ENCODE measurements at regions not wholly inside any gene's neighbourhood (a gene's known extent, or its start where the extent isn't known, plus 50 kb on each side); places are given as distances from the start of the nearest gene placed in this dataset.

DNA sequence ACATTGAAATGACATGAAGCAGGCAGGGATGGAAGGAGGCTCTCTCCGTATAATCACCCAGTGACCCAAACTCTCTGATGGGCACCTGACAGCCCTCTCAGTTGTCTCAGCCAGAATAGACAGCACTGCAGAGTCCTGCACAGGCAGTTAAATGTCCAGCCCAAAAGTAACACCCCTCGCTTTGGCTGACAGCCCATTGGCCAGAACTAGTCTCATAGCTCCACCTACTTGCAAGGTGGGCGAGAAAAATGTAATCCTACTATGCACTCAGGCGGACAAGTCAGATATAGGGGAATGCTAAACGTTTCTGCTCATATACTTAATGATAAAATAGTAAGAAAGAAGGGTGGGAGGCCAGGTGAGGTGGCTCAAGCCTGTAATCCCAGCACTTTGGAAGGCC, 393.5 kb upstream of the JARID2 start:
- no peak overlapping the region for H3K4me3 ChIP-seq (ENCODE audit: low read depth, low read length)

DNA sequence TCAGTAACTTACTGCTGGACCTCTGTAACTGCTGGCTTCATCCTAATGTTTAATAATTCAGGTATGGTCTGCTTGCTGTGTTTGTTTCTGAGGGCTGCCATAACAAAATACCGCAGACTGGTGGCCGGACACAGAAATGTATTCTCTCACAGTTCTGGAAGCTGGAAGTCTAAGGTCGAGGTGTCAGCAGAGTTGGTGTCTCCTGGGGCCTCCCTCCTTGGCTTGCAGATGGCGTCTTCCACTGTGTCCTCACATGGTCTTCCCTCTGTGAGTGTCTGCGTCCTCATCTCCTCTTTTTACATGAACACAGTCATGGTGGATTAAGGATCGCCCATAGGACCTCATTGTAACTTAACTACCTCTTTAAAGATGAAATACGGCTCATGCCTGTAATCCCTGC, 389.7 kb upstream of the JARID2 start:
- no peak overlapping the region for H3K4me3 ChIP-seq (ENCODE audit: low read depth, low read length)

DNA sequence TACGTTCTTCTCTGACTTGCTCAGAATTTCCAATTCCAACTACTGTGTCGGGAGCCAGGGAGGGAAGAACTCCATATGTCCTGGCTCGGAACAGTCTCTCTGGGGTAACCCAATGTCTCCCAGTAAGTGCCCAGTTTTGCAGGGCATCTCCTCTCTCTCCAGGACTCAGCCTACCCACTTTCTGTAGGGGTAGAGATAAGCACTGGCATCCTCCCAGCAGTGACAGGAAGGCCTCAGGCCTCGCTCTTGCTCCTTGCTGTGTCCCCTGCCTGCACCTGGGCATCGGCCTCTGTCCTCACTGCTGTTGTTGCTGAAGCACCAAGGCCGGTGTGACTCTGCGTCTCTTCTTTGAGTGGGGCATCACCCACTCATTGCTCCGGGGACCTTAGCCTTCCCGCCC, 388.9 kb upstream of the JARID2 start:
- H3K4me3 ChIP-seq (ENCODE audit: low read depth, low read length) = no peak overlapping the region

DNA sequence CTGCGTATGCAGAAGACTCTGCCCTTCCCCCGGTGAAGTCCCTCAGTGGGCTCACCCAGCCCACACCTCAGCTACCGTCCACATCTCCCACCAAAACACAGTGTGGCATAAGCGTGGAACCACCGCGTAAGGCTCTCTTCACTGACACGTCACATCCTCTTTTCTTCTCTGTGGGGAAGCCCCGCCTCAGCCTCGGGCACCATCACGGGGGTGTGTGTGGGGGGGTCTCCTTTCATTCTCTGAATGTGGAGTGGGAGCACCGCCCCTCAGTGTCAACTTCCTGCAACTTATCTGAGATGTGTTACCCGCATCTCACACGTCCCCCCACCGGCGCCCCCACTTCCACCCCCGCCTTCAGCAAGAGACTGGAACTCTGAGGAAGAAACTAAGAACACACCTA, 388.4 kb upstream of the JARID2 start:
- no peak overlapping the region for H3K4me3 ChIP-seq (ENCODE audit: low read depth, low read length)

DNA sequence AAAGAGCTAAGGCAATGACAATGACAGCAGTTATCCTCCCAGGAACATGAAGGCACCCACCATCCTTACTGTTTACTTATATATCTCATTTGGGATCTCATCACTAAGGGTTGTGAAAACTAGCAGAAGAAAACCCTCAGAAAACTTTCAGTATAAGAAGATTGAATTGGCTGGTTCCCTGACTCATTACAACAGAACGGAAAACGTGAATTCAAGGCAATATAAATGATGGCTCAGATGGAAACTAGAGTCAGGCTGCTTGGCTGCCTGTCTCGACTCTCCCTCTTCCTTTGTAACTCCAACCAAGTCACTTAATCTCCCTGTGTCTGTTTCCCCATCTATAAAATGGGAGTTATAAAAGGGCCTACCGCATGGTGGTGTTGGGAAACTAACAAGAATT, 387.1 kb upstream of the JARID2 start:
- H3K4me3 ChIP-seq (ENCODE audit: low read depth, low read length) = no peak overlapping the region

DNA sequence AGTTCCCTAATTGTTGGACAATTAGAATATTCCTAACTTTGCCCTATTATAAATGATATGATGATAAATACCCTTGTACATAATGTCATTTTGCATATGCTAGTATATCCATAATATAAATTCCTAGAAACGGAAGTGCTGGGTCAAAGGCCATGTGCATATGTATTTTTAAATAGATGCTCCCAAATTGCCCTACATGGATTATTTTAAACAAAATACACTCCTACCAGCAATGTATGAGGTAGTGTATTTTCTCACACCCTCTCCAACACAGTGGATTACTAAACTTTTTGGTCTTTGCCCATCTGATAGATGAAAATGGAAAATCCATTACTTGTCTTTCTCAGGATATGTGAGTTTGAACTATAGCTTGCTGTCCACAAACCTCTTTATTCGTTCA, 385.1 kb upstream of the JARID2 start:
- no peak overlapping the region for H3K4me3 ChIP-seq (ENCODE audit: low read depth, low read length)

DNA sequence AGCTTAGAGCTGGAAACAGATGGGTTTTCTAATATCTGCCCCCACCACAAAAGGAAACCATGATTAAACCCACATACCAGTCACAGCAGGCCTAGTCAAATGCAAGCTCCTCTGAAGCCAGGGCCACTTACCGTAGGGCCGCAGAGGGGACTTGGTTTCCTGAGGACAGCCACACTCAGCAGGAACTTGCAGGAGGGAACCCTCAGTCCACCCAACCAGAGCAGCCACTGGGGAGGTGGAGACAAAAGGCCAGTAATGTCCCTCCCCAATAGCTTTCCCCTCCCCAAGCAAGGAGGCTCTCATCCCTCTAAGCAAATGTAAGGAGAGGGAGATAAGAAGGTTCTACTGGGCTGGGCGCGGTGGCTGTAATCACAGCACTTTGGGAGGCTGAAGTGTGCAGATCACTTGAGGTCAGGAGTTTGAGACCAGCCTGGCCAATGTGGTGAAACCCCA, 384.4 kb upstream of the JARID2 start:
- no peak overlapping the region for H3K4me3 ChIP-seq (ENCODE audit: low read depth, low read length)

DNA sequence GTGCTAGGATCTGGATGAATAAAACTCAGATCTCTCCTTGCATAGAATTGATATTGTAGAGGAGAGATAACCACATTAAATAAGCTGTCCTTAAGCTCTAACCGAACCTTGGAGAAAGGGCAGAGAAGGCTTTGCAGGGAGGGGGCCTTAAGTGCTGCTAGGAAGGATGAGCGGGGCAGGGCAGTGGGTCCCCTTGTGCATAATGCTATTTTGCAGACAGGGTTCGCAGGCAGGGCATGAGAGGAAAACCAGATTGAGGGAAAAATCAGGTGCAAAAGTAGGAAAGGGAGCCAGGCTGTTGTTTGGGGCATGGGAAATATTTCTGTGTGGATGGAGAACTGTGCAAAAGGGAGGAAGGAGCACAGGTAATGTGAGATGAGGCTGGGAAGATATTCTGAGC, 383.0 kb upstream of the JARID2 start:
- no peak overlapping the region for H3K4me3 ChIP-seq (ENCODE audit: low read depth, low read length)

DNA sequence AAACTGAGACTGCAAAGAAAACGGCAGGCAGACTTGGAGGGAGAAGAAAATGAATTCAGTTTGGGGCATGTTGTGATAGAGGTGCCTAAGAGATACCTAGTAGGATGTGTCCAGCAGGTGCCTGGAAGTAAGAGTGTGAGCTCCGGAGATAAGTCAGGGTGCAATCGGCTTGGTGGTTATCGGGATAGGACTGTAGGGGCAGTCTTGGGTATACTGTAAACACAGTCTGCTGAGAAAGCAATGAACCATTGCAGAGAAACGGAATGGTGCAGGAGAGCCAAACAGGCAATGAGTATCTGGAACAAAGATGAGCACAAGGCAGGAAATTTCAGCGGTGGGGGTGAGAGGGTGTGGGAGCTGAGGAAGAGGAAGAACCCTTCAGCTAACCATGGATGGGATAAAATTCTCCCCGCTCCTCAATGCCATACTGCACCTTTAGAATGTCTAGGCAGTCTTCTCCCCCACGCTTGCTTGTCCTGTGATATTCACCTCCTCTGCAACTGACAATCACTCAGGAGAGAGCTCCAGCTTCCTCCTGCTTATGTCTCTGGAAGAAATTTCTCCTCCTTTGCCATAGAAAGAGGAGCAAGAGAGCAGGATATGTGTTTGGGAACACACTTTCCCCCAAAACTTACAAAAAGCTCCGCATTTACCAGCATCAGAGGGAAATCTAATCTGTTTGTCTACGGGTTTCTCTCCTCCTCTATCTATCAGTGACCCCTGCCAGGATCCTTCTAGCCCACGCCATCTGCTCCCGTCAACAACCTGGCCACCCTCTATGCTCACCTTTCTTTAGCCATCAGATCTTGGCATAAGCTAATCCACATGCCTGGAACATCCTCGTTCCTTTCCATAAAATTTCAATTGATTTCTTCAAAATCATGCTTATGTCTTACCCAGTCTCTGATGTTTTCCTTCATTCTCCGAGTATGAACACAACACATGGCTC, 381.7 kb upstream of the JARID2 start:
- no peak overlapping the region for H3K4me3 ChIP-seq (ENCODE audit: low read depth, low read length)

DNA sequence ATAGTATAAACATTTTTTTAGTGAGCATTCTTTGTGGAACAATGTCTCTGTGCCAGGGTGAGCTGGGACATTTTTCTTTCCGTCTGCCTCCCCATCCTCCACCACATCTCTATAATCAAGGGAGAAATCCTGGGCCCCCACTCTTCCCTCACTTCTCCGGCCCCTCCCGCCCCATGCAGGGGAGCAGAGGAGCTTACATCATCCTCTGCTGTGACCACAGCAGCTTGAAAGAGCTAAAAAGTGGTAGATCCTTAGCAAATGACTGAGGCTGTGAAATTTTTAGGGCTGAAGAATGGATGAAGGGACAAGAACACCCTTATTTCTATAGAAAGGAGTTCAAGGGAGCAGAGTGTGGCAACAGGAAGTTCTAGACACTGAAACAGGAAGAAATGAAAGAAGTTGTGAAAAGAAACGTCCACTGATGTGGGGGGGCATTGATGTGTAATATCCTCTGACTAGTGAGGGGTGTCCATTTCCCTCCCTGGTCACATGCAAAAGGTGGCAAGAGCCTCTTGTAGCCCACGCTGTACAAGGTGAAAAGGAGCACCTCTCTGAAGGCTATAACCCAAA, 380.3 kb upstream of the JARID2 start:
- no peak overlapping the region for H3K4me3 ChIP-seq (ENCODE audit: low read depth, low read length)

DNA sequence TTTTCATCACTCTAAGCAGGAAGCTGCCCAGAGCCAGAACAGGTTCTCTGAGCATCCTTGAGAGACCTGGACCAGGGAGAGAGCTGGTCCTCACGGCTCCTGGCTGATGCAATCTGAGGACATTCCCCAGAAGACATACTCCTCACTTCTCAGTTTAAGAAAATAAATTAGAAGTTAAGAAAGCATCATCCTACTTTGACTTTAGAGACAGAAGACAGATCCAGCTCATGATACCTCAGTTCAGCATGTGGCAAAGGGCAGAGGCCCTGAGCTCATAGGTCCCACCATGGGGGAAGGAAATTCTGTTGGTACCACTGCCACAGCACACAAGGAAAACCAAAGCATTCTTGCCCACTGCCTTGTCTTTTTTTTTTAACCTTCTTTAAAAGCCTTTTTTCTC, 378.1 kb upstream of the JARID2 start:
- H3K4me3 ChIP-seq (ENCODE audit: low read depth, low read length) = no peak overlapping the region

DNA sequence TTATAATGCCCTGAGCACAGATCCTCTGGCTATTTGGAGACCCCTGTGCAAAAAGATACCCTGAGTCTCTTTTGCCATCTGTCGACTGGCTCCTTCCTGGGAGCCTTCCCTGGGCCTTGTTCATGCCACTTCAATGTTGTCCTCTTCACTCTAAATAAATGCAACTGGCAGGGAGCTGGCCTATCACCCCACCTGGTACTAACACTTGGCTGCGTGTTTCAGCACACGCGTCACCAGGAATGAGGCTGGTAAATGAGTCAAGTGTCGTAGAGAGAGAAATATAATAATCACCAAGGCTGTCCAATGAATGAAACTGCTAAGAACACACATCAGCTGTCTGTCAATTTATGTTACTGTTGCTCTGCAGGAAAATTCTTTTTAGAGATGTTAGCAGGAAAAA, 374.6 kb upstream of the JARID2 start:
- no peak overlapping the region for H3K4me3 ChIP-seq (ENCODE audit: low read depth, low read length)

DNA sequence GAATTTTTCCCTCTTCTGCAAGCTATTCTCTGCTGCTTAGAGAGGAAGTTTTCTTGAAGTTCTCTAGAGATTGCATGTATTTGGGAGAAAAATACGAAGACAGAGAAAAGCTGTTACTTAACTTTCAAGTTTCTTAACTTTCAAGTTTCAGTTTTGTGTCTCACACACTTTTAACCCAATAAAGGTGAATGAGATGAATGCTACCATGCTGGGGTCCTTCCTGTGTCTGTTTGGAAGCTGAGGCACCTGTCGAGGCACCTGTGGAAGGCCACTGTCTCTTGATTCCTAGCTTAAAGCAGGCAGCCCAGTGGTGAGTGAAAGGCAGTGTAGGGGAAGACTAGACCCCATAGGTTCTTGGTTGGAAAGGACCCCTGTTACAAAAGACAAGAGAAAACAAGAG, 372.8 kb upstream of the JARID2 start:
- no peak overlapping the region for H3K4me3 ChIP-seq (ENCODE audit: low read depth, low read length)

DNA sequence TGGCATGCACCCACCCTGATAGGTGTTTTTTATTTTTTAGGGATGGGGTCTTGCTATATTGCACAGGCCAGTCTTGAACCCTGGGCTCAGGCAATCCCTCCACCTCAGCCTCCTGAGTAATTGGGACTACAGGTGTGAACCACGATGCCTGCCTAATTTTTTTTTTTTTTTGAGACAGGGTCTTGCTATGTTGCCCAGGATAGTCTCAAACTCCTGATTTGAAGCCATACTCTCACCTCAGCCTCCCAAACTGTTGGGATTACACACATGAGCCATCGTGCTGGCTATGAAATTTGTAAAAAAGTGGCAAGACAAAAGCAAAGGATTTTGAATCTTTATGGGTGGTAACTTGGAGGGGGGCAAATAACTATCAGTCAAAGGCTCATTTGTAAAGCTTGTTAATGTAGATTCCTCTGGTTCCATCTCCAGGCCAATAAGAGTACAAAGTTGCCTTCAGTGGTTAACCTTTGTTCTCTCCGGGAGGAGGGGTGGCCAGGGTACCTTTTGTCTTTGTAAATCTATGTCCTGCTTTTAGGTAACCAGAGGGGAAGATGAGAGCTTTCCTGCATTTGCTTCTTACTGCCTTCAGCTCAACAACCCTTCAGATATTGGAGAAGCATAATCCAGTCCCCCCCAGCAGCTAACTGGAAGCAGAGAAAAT, 372.0 kb upstream of the JARID2 start:
- H3K4me3 ChIP-seq (ENCODE audit: low read depth, low read length) = no peak overlapping the region

DNA sequence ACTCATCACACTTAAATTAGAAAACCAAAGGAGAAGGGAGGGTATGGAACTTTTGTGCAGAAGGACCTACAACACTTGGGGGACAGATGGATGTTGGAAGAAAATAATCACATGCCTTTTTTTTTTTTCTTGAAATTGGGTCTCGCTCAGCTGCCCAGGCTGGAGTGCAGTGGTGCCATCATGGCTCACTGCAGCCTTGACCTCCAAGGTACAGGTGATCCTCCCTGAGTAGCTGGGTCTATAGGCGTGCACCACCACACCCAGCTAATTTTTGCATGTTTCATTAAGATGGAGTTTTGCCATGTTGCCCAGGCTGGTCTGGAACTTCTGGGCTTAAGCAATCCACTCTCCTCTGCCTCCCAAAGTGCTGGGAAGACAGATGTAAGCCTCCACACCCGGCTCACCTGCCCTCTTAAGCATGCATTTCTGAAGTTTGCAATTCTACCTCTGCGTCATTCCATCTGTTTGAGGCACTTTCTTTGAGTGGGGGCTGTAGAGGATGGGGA, 370.8 kb upstream of the JARID2 start:
- H3K4me3 ChIP-seq (ENCODE audit: low read depth, low read length) = no peak overlapping the region

DNA sequence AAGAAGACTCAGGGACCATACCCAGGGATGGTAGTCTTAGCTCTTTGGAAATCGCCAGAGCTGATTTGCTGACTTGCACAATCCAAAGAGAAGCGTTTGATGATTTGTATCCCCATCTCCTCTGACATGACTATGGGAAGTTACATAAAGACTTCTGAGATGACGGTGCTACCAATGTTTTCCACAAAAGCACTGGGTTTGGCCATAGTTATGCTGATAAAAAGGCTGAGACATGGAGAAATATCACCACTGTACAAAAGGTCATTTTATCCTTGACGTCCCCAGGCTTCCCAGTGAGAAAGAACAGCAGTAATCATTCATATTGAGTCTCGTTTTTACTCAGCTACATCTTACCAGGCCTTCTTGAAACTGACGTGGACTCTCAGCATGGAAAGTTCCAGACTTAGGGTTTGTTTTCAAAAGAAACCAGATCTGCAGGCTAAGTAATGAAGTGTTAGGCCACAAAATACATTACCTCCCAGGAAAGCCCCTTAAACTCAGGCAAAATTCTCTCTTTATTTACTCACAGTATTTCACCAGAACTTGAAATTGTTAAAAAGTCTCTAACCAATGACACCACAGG, 370.3 kb upstream of the JARID2 start:
- H3K4me3 ChIP-seq (ENCODE audit: low read depth, low read length) = no peak overlapping the region

DNA sequence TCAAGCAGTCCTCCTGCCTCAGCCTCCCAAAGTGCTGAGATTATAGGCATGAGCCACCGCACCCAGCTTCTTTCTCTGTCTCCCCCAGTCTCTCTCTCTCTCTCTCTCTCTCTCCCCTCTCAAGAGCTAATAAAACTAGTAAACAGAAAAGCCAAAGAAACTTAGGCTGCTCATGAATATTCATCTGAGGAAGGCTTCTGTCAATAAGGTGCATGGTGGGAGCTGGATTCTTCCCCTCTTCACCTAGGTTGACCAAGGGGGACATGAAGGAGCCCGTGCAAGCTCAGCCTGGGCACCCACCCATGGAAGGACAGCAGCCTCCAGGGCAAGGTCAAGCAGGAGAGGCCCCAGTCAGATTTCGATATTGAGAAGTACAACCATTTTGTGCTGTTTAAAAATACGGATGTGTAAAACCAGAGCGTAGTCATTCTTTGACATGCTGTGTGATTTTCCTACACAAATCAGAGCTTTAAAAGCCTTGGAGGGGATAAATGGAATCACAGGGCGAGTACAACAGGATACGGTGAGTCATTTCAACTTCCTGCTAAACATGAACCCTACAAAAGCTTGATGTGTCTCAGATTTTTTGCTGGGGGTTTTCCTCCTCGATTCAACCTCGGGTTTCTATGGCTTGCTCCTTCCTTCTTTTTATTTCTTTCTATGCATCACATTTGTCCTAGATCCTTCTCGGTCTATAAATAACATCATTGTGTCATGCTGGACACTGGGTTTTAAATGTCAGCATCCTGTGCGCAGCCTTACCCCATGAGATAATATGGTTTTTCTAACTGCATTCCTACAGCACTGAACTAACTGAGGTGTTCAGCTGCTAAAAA, 368.9 kb upstream of the JARID2 start:
- H3K4me3 ChIP-seq (ENCODE audit: low read depth, low read length) = no peak overlapping the region

DNA sequence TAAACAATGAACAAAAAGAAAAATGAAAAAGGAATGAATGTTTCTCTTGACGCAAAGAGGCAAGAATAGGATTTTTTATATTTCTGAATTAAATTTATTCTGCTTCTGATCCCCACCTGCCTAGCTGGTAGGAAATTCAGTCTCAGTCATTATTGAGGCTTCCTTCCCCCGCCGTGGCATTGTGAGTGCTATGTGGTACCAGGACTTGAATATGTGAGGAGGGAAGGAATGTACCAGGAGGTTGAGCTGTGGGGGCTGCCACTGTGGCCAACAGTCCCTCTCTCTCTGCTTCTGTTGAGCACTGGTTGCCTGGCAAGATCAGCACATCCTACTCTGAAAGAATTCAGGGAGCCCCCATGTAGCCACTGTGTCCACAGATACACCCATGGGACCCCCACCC, 368.1 kb upstream of the JARID2 start:
- H3K4me3 ChIP-seq (ENCODE audit: low read depth, low read length) = no peak overlapping the region

DNA sequence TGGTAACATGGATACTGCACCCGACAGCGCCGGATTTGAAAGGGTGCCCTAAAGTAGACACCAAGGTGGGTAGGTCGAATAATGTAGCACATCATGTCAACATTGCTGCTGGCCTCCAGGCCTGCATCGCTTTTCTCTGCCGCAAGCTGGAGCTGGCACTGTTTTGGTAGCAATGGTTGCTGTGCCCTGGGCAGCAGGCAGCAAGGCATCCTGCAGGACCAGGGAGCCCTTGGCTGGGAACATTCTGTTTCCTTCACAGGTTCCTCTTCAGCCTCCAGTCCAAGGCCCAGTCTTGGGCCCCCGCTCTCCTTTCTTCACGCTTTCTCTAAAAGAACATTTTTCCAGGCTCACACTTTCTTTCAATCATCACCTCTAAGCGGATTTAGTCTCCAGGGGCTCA, 365.8 kb upstream of the JARID2 start:
- H3K4me3 ChIP-seq (ENCODE audit: low read depth, low read length) = no peak overlapping the region

DNA sequence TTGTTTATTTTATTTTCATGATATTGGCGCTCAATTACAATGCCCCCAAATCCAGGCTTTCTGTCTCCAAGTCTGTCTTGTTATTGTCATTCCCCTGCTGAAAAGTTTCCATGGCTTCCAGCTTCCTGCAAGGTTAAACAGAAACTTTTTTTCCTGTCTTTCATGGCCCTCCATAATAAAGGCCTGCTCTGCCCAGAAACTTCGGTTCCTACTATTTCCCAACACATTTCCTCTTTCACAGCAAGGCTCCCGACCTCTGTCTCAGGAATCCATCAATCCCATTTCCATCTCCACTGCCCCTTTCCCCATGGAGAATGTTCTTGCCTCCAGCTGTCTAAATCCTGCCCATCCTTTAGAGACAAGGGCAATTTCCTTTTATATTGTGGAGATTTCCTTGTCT, 365.2 kb upstream of the JARID2 start:
- no peak overlapping the region for H3K4me3 ChIP-seq (ENCODE audit: low read depth, low read length)

DNA sequence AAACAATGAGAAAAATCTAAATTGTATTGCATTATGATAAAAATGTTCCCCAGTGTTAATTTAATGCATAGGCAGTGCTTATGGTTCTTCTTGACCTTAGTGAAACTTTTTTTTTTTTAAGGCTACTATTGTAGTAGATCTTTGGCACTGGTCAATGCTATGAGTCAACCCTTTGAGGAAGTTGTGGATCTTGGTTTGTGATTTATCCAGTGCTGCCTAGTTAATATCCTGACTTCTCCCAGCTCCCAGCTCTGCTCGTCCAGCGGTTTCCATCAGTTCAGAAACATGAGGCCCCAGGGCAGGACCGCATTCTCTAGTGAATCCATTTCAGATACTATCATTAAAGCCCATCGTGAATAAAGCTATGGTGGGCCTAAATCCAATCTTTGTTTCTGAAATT, 364.5 kb upstream of the JARID2 start:
- no peak overlapping the region for H3K4me3 ChIP-seq (ENCODE audit: low read depth, low read length)

All from iPS-11a (cell line).